ENCODE measurements at regions not wholly inside any gene's neighbourhood (a gene's known extent, or its start where the extent isn't known, plus 50 kb on each side); places are given as distances from the start of the nearest gene placed in this dataset.

DNA sequence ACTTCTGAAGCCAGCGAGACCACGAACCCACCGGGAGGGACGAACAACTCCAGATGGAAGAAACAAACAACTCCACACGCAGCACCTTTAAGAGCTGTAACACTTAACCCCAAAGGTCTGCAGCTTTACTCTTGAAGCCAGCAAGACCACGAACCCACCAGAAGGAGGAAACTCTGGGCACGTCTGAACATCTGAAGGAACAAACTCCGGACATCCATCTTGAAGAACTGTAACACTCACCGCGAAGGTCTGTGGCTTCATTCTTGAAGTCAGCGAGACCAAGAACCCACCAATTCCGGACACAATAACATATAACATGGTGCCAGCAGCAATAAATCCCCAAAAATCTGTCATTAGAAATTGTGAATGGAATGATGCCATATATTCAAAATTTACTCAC lies 180.9 kb downstream of the TLE1 start:
- H3K4me1 Mint-ChIP-seq (ENCODE audit: low read depth): no peaks in the 10 kb centered on the region
- TF ChIP-seq, protein P1, sequence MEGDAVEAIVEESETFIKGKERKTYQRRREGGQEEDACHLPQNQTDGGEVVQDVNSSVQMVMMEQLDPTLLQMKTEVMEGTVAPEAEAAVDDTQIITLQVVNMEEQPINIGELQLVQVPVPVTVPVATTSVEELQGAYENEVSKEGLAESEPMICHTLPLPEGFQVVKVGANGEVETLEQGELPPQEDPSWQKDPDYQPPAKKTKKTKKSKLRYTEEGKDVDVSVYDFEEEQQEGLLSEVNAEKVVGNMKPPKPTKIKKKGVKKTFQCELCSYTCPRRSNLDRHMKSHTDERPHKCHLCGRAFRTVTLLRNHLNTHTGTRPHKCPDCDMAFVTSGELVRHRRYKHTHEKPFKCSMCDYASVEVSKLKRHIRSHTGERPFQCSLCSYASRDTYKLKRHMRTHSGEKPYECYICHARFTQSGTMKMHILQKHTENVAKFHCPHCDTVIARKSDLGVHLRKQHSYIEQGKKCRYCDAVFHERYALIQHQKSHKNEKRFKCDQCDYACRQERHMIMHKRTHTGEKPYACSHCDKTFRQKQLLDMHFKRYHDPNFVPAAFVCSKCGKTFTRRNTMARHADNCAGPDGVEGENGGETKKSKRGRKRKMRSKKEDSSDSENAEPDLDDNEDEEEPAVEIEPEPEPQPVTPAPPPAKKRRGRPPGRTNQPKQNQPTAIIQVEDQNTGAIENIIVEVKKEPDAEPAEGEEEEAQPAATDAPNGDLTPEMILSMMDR (IDR thresholded peaks at IDR 0.05): no peak
- H3K36me3 Mint-ChIP-seq (ENCODE audit: low read depth): no peaks in the 10 kb centered on the region
- no peaks in the 10 kb centered on the region for H3K9me3 Mint-ChIP-seq
- DNase-seq: no peak
- Histone ChIP-seq H3K9me3 (ENCODE audit: control insufficient read depth in 1 of 2, insufficient read depth in 1 of 2, low read length in 2 of 2) (peaks cover 0 to 20% of the 10 kb centered on the region in 2 experiments), H3K27ac (ENCODE audit: low read depth in 1 of 2, low read length in 2 of 2) (no peak overlapping the region), H3K4me3 (ENCODE audit: low read length) (no peak overlapping the region), H3K36me3 (ENCODE audit: insufficient read depth, low read length) (no peaks in the 10 kb centered on the region), H3K4me1 (ENCODE audit: insufficient read depth, low read length) (no peaks in the 10 kb centered on the region), H3K27me3 (ENCODE audit: control insufficient read depth in 1 of 2, insufficient read depth in 2 of 2, low read length in 2 of 2) (no peaks in the 10 kb centered on the region)
- CTCF ChIA-PET: no interaction called here
- no peak overlapping the region for H3K4me3 Mint-ChIP-seq
- intact Hi-C loops (cut with DNase I, micrococcal nuclease): no loop called here
- H3K27me3 Mint-ChIP-seq: no peaks in the 10 kb centered on the region
- POLR2A ChIA-PET: no interaction called here
- no peak for ATAC-seq (ENCODE audit: poor library complexity)
- no peak overlapping the region for H3K27ac Mint-ChIP-seq

DNA sequence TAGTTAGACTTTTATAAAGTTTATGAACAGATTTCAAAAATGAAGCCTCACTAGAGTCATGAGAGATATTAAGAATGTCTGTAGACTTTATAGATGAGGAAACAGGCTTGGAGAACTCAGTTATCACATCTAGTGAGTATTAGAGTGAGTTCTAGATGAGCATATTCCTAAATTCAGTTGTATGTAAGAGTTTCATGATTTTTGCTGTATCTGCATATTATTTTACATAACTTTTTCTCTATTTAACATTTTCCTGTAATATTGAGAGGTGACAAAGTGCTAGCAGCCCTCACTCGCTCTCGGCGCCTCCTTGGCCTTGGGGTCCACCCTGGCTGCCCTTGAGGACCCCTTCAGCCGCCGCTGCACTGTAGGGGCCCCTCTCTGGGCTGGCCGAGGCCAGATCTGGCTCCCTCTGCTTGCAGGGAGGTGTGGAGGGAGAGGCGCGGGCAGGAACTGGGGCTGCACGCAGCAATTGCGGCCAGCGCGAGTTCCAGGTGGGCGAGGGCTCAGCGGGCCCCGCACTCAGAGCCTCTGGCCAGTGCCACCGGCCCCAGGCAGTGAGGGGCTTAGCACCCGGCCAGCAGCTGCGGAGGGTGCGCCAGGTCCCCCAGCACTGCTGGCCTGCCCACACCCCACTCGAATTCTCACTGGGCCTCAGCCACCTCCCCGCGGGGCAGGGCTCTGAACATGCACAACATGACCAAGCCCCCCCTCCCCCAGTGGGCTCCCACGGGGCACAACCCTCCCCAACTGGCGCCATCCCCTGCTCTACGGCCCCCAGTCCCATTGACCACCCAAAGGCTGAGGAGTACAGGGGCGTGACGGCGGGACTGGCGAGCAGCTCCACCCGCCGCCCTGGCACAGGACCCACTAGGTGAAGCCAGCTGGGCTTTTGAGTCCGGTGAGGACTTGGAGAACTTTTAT lies 182.1 kb downstream of the TLE1 start:
- H3K4me1 Mint-ChIP-seq (ENCODE audit: low read depth): no peaks in the 10 kb centered on the region
- CTCF ChIA-PET: no interaction called here

DNA sequence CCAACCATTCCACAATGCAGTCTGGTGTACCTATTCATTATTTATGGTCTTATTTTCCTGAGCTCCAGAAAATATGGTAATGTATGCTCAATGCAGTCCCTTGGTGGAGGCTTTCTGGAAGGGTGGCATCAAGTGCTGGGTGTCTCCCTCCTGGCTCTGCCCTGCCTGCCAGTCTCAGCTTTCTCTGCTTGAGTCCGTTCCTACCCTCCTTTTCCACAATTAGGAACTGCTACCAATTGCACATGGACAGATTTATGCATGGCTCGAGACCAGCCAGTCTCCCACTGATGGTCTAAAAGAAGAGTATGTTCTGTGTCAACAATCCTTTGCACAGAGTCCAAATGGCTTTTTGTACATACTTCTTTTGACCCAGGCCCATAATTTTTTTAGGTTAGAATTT lies 189.8 kb downstream of the TLE1 start:
- no peak overlapping the region for H3K4me3 Mint-ChIP-seq
- H3K4me1 ChIP-seq (ENCODE audit: insufficient read depth, low read length): no peaks in the 10 kb centered on the region
- ATAC-seq (ENCODE audit: poor library complexity) (no peak), DNase-seq (no peak)
- no peaks in the 10 kb centered on the region for H3K36me3 Mint-ChIP-seq (ENCODE audit: low read depth)
- H3K36me3 ChIP-seq (ENCODE audit: insufficient read depth, low read length): no peaks in the 10 kb centered on the region
- no peak overlapping the region for H3K27ac Mint-ChIP-seq
- peaks cover 0 to 5% of the 10 kb centered on the region in 2 experiments for H3K9me3 ChIP-seq (ENCODE audit: control insufficient read depth in 1 of 2, insufficient read depth in 1 of 2, low read length in 2 of 2)
- TF ChIP-seq, protein P1 (IDR thresholded peaks at IDR 0.05): no peak
- ChIA-PET CTCF (no interaction called here), POLR2A (no interaction called here)
- H3K4me1 Mint-ChIP-seq (ENCODE audit: low read depth): no peaks in the 10 kb centered on the region
- no peak overlapping the region for H3K4me3 ChIP-seq (ENCODE audit: low read length)
- H3K27ac ChIP-seq (ENCODE audit: low read depth in 1 of 2, low read length in 2 of 2): no peak overlapping the region
- no peaks in the 10 kb centered on the region for H3K9me3 Mint-ChIP-seq
- H3K27me3 ChIP-seq (ENCODE audit: control insufficient read depth in 1 of 2, insufficient read depth in 2 of 2, low read length in 2 of 2): no peaks in the 10 kb centered on the region
- intact Hi-C loops (cut with DNase I, micrococcal nuclease): no loop called here
- no peaks in the 10 kb centered on the region for H3K27me3 Mint-ChIP-seq

More for the DNA sequence above, 182.1 kb downstream of the TLE1 start:
- Mint-ChIP-seq H3K27me3 (no peaks in the 10 kb centered on the region), H3K27ac (no peak overlapping the region), H3K4me3 (no peak overlapping the region), H3K36me3 (ENCODE audit: low read depth) (no peaks in the 10 kb centered on the region), H3K9me3 (no peaks in the 10 kb centered on the region)
- Histone ChIP-seq H3K36me3 (ENCODE audit: insufficient read depth, low read length) (no peaks in the 10 kb centered on the region), H3K9me3 (ENCODE audit: control insufficient read depth in 1 of 2, insufficient read depth in 1 of 2, low read length in 2 of 2) (peaks cover 0 to 24% of the 10 kb centered on the region in 2 experiments), H3K27ac (ENCODE audit: low read depth in 1 of 2, low read length in 2 of 2) (no peak overlapping the region), H3K4me3 (ENCODE audit: low read length) (no peak overlapping the region), H3K4me1 (ENCODE audit: insufficient read depth, low read length) (no peaks in the 10 kb centered on the region), H3K27me3 (ENCODE audit: control insufficient read depth in 1 of 2, insufficient read depth in 2 of 2, low read length in 2 of 2) (no peaks in the 10 kb centered on the region)
- POLR2A ChIA-PET: no interaction called here
- ATAC-seq (ENCODE audit: poor library complexity) (no peak), DNase-seq (peak in 1 of 14 experiments; percentile 5)
- TF ChIP-seq, protein P1 (IDR thresholded peaks at IDR 0.05): no peak
- intact Hi-C loops (cut with DNase I, micrococcal nuclease): no loop called here

All from CD4-positive, alpha-beta T cell (primary cell).